H4 (cell line): ENCODE measurements at regions not wholly inside any gene's neighbourhood (a gene's known extent, or its start where the extent isn't known, plus 50 kb on each side); places are given as distances from the start of the nearest gene placed in this dataset.

Source experiments
- DNase-seq: peaks from one replicate; pipeline ENCODE4 v3.0.0-alpha.2; 2015; ENCODE audit warnings: low spot score

- no peak for DNase-seq
These were observed 59.3 kb upstream of the TBX3 start for GRCh38 chr12:114743289-114743688.

- DNase-seq, result no peak
These were observed 58.4 kb upstream of the TBX3 start for GRCh38 chr12:114742363-114742762.

- DNase-seq, result no peak
These were observed 58.0 kb upstream of the TBX3 start for GRCh38 chr12:114741940-114742339.

- no peak for DNase-seq
These were observed 56.5 kb upstream of the TBX3 start for GRCh38 chr12:114740448-114740847.

- DNase-seq, result no peak
These were observed 54.6 kb upstream of the TBX3 start for GRCh38 chr12:114738460-114739184.

- no peak for DNase-seq
These were observed 51.9 kb upstream of the TBX3 start for GRCh38 chr12:114735680-114736374.

- no peak for DNase-seq
These were observed 51.0 kb upstream of the TBX3 start for GRCh38 chr12:114735011-114735410.

GRCh38 chr12:114733919-114734318, 49.9 kb upstream of the TBX3 start:
- DNase-seq, result no peak
